Retina (tissue), 1 donor: ENCODE measurements at regions not wholly inside any gene's neighbourhood (a gene's known extent, or its start where the extent isn't known, plus 50 kb on each side); places are given as distances from the start of the nearest gene placed in this dataset.
"Not testable (repeated sequence)": the region's sequence is repeated elsewhere in the genome, so short reads cannot be mapped to it uniquely, and the experiment has no call there.

ENCODE experiments used
- DNase-seq: peaks from one replicate; pipeline ENCODE4 v3.0.0-alpha.2; 2016

GRCh38 chr15:23851921-23852320, 164.8 kb upstream of the NDN start:
- DNase-seq: no peak

DNA sequence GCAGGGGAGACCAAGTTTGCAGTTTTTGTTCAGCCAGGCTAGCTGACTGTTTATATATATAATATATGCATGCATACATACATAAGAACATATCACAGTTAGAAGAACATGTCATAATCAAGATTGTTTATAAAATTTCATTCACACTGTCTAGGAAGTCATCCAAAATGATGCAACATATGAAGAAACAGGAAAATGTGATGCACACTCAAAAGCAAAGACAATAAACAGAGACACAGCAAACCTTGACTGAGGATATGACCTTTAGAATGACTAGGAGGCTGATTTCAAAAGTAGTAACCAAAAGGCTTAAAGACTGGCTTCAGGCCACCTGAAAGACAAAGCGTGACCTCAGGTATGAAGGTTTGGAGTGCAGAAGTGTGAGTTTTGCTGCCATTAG, 166.2 kb upstream of the NDN start:
- DNase-seq: no peak

DNA sequence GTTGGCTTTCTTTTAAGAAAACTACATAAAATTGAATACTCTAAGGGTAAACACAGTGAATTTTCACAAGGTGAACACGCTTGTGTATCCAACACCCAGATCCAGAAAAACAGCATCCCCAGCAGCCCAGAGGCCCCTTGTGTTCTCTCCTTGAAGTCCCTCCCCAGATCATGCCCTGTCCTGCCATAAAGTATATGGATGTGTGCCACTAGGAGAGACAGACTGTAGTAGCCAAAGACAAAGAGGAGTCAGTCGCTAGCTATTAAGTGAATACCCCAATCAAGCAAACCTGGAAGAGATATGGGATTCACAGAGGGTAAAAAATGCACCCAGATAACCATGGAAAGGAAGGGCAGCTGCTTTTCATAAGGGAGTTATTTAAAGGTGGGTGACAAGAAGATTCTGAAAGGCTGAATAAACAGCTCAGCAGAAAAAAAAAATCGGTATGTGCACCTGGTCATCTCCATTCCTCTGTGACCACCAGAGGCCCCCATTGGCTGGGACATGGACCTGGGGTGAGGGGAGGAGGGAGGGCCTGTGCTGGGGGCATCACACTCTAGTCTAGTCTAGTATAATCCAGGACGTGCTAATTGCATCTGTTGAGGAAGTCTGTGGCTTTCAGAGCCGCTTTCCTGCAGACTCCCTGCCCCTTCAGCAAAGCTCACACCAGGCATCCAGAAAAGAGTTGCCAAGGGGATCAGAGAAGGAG, 167.3 kb upstream of the NDN start:
- DNase-seq: no peak

DNA sequence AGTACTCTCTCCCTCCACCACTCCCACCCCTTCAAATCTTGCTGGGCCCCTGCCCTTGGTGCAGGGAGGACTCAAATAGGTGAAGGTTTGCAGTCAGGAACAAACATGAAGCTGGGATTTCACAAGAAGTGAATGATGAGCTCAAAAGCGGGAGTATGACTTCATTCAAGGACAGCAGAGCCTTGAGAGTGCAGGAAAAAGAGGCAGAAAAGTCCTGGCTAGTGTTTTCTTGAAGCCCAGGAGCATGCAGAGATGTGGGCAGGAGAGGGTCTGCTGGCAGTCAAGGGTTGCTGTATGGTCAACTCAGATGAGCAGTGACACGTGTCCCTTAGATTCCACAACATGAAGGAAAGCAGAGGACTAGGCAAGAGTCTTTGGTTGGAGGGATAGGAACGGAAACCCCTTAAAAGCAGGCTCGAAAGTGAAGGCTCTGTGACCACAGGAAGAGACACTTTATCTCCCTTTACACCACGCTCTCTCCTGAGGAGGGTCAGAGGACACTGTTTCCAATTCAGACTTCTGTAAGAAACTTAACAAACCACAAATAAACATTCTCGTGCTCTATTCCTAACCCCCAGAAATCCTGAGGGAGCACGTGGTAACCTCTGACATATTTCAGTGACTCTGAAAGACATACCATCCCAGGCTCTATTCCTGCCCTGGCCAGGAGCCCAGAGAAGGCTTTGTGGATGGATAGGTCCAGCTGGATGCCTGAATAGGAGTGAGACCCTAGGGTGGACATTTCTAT, 168.0 kb upstream of the NDN start:
- DNase-seq: no peak

GRCh38 chr15:23855947-23856346, 168.8 kb upstream of the NDN start:
- no peak for DNase-seq

- DNase-seq: peak; percentile 72
Observed at GRCh38 chr15:23857028-23857641, 170.0 kb upstream of the NDN start.

- DNase-seq: no peak
Observed at GRCh38 chr15:23859008-23859407, 171.9 kb upstream of the NDN start.

DNA sequence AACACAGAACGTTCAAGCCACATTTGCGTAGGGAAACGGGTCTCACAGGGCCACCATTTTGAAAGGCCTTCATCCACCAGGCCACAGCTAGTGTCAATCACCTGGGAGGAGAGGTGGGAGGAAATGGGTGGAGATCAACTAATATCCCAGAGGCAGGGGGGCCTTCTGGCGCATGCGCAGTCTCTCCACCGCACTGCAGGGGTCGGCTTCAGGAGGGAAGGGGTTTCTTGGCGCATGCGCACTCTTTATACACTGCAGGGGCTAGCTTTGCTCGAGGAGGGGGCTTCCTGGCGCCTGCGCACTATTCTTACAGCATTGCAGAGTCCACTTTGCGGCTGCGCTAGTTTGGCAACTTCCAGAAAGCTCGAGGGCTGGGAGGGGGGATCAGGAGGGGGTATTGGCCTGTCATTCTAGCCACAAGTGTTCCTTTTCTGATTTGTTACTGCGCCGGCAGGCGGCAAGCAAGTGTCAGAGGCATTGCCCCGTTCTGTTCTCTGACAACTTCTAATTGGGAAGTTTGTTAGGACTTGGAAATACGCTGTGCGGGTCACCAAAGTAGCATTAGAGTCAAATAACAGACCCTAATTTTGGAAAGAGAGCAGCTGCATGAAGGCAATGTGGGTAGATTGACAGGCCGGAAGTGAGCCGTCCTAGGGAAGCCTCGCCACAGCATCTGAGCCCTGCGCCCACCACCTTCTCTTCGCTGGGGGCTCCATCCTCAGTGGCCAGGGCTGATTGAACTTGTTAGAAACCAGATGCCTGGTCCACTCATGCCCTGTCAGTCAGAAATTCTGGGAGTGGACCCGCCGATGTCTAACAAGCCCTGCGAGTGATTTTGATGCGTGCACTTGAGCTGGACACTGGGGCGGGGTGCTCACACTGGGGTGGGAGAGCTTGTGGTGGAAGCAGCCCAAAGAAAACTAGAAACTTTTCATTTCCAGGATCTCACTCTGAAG, 173.5 kb upstream of the NDN start:
- DNase-seq: peak; percentile 82

DNA sequence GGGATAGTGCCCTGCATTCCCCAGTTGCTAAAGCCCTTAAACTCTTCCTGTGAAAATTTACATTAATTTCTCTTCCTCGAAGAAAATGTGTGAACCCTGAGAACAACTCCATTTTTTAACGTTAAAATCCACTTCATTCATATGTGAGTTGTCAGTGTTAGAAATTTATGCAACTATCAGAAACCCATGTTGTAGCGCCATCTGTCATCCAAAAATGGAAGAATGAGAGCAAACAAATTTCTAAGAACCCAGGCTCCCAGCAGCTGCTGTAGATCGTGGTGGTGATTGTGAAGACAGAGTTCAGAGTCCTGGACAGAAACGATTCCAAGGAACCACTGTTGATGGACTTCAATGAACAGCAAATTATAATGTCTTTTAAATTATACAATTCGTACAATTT, 179.7 kb upstream of the NDN start:
- no peak for DNase-seq

DNA sequence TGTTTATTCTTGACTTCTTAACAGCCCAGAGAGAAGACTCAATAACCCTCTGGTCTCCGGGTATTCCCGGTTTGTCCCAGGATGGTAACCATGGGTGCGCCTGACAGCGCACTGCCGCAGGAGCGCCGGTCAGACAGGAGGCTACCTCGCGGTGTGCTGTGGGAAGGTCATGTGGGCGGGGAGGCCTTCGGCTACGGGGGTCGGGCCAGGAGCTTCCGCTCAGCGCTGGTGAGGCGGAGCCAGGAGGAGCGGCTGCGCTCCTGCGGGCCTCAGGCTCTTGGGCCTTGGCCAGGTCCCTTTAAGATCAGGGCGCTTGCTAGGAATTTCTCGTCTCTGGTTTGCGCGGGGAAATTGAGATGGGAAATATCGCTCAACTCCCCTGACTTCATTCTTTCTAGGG, 182.3 kb upstream of the NDN start:
- peak; percentile 66 for DNase-seq

GRCh38 chr15:23873613-23874012, 186.5 kb upstream of the NDN start:
- DNase-seq: not testable (repeated sequence)

DNA sequence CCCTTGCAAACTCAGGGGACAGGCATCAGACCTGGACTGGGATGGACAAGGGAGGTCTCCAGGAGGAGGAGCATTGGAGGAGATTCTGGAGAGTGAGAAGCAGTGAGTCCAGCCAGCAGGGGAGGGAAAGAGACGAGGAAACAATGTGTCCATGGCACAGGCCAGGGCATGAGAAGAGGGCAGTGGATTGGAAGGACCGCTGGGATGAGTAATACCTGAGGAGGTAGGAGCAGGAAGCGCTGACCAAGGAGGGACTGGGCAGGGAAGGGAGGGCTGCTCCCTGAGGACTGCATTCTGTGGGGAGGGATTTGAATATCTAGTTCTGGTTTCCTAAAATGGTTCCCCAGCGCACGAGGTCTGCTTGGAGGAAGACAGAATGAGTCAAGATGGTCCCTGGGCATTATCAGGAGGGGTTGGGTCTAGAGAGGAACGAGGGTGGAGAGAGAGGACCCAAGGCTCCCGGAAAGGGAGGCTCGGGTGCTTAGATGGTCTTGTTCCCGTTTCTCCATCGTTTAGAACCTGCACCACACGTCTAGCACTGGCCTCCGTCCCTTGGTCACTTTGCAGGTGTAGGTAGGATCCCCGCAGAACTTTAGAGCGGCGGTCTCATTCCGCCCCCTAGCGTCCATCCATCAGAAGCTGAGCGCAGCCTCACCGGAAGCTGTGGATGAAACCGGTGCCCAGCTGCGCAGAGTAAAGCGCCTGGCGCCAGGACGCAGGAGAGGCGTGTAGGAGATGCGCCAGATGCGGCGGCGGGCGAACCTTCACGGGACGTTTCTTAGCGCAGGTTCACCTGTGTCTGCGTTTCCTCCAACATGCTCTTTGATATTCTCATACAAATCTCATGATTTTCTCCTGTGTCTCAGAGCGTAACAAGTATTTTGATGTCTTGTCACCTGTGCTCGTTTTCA, 190.7 kb upstream of the NDN start:
- peak; percentile 78 for DNase-seq

DNA sequence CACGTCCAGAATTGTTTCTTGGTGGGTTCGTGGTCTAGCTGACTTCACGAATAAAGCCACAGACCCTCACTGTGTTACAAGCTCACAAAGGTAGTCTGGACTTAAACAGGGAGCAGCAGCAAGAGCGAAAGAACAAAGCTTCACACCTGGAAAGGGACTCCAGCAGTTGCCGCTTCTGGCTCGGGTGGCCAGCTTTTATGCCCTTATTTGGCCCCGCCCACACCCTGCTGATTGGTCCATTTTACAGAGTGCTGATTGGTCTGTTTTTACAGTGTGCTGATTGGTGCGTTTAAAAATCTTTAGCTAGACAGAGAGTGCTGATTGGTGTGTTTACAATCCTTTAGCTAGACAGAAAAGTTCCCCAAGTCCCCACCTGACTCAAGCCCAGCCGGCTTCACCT, 194.2 kb upstream of the NDN start:
- DNase-seq: no peak

DNA sequence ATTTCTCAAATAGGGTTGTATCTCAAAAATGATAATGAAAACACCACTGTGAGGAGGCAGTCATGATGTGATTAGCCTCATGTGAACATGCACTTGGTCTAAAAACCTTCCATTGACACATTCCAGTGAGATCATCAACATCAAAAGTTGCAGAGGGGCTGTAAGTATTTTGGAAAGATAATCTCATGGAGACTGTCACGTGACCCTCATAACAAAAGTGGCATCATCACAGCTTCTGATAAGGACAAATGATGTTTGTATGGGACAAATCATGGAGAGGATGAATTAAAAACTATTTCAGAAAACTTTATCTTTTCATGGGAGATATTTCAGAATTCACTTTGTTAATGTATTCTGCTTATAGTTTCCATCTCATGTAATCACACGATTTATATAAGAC, 203.1 kb upstream of the NDN start:
- no peak for DNase-seq

- DNase-seq: no peak
Observed at GRCh38 chr15:23897091-23897490, 210.0 kb upstream of the NDN start.

- DNase-seq: peak; percentile 74
Observed at GRCh38 chr15:23897531-23897930, 210.4 kb upstream of the NDN start.

- no peak for DNase-seq
Observed at GRCh38 chr15:23910030-23910429, 222.9 kb upstream of the NDN start.

DNA sequence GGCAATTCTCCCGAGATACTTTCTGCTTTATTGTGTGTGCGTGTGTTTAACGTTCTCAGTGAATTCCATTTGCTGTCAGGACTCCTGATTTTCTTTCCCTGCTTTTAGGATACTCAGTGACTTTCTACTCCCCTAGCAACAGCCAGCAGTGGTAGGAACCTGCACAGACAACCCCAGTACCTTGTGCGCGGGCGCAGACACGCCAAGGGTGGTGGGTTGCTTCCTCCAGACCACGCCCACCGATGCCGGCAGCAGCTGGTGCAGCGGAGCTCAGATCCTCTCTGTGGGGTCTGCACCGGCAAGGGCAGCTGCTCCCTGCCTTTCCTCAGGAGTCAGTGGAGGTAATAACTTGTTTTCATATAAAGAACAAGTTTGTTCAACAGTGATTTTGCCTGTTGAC, 225.1 kb upstream of the NDN start:
- DNase-seq: peak; percentile 46

DNA sequence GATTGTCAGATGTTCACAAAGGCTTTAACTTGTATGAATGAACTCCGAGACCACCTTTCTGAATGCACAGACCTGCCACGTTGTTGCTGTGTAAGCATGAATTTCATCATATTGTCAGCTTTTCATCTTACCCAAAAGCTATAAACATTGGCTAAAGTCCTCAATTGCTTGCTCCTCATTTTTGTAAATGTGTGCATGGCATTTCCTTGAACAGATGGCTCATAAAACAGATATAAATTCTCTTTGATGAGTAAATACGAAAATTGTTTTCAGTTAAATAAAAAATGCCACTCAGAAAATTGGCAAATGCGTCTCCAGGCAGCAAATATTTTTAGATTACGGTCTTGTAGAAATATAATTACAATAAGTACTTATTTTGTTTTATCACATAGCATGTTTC, 226.0 kb upstream of the NDN start:
- no peak for DNase-seq

GRCh38 chr15:23913635-23914034, 226.5 kb upstream of the NDN start:
- no peak for DNase-seq

GRCh38 chr15:23924686-23925085, 237.6 kb upstream of the NDN start:
- DNase-seq: no peak

GRCh38 chr15:23954931-23955330, 267.8 kb upstream of the NDN start:
- no peak for DNase-seq
